ENCODE measurements at regions not wholly inside any gene's neighbourhood (a gene's known extent, or its start where the extent isn't known, plus 50 kb on each side); places are given as distances from the start of the nearest gene placed in this dataset.
"Not testable (repeated sequence)": the region's sequence is repeated elsewhere in the genome, so short reads cannot be mapped to it uniquely, and the experiment has no call there.

DNA sequence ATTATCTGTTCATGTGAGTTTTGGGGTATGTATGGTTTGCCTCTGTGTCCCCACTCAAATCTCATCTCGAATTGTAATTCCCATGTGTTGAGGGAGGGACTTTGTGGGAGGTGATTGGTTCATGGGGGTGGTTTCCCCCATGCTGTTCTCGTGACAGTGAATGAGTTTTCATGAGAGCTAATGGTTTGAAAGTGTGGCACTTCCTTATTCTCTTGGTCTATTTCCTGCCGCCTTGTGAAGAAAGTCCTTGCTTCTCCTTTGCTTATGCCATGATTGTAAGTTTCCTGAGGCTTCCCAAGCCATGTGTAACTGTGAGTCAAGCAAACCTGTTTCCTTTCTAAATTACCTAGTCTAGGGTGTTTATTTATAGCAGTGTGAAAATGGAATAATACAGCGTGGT lies 128.1 kb upstream of the HS3ST4 start:
- no peak overlapping the region for H3K4me3 ChIP-seq (ENCODE audit: low read depth, low read length)
- ChIA-PET CTCF (no interaction called here), POLR2A (no interaction called here)
- DNase-seq (ENCODE audit: low read depth, low spot score) = no peak
- TF ChIP-seq, protein P1, sequence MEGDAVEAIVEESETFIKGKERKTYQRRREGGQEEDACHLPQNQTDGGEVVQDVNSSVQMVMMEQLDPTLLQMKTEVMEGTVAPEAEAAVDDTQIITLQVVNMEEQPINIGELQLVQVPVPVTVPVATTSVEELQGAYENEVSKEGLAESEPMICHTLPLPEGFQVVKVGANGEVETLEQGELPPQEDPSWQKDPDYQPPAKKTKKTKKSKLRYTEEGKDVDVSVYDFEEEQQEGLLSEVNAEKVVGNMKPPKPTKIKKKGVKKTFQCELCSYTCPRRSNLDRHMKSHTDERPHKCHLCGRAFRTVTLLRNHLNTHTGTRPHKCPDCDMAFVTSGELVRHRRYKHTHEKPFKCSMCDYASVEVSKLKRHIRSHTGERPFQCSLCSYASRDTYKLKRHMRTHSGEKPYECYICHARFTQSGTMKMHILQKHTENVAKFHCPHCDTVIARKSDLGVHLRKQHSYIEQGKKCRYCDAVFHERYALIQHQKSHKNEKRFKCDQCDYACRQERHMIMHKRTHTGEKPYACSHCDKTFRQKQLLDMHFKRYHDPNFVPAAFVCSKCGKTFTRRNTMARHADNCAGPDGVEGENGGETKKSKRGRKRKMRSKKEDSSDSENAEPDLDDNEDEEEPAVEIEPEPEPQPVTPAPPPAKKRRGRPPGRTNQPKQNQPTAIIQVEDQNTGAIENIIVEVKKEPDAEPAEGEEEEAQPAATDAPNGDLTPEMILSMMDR (IDR thresholded peaks at IDR 0.05; ENCODE audit: insufficient read depth, low read length, missing control alignments) = no peak

DNA sequence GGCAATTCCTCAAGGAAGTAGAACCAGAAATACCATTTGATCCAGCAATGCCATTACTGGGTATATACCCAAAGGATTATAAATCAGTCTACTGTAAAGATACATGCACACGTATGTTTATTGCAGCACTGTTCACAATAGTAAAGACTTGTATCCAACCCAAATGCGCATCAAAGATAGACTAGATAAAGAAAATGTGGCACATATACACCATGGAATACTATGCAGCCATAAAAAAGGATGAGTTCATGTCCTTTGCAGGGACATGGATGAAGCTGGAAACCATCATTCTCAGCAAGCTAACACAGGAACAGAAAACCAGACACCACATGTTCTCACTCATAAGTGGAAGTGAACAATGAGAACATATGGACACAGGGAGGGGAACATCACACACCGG lies 130.0 kb upstream of the HS3ST4 start:
- POLR2A ChIA-PET; DNase-seq (ENCODE audit: low read depth, low spot score); H3K4me3 ChIP-seq (ENCODE audit: low read depth, low read length); CTCF ChIA-PET: not testable (repeated sequence)

GRCh38 chr16:25556968-25557312 lies 134.8 kb upstream of the HS3ST4 start:
- H3K4me3 ChIP-seq (ENCODE audit: low read depth, low read length); POLR2A ChIA-PET; DNase-seq (ENCODE audit: low read depth, low spot score); CTCF ChIA-PET: not testable (repeated sequence)

DNA sequence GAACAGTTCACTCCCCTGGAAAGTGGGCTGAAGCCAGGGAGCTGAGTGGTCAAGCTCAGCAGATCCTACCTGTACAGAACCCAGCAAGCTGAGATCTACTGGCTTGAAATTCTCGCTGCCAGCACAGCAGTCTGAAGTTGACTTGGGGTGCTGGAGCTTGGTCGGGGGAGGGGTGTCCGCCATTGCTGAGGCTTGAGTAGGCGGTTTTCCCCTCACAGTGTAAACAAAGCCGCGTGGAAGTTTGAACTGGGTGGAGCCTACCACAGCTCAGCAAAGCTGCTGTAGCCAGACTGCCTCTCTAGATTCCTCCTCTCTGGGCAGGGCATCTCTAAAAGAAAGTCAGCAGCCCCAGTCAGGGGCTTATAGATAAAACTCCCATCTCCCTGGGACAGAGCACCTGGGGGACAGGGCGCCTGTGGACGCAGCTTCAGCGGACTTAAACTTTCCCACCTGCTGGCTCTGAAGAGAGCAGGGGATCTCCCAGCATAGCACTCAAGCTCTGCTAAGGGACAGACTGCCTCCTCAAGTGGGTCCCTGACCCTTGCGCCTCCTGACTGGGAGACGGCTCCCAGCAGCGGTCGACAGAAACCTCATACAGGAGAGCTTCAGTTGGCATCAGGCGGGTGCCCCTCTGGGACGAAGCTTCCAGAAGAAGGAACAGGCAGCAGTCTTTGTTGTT lies 135.3 kb upstream of the HS3ST4 start:
- H3K4me3 ChIP-seq (ENCODE audit: low read depth, low read length); DNase-seq (ENCODE audit: low read depth, low spot score); POLR2A ChIA-PET; CTCF ChIA-PET: not testable (repeated sequence)

- POLR2A ChIA-PET = no interaction called here
- no peak for DNase-seq (ENCODE audit: low read depth, low spot score)
- H3K4me3 ChIP-seq (ENCODE audit: low read depth, low read length) = no peak overlapping the region
- TF ChIP-seq, protein P1 (IDR thresholded peaks at IDR 0.05; ENCODE audit: insufficient read depth, low read length, missing control alignments) = no peak
- CTCF ChIA-PET = no interaction called here
These were observed 137.9 kb upstream of the HS3ST4 start for GRCh38 chr16:25553711-25554436.

- ChIA-PET CTCF (no interaction called here), POLR2A (no interaction called here)
- no peak for DNase-seq (ENCODE audit: low read depth, low spot score)
- TF ChIP-seq, protein P1 (IDR thresholded peaks at IDR 0.05; ENCODE audit: insufficient read depth, low read length, missing control alignments) = no peak
- no peak overlapping the region for H3K4me3 ChIP-seq (ENCODE audit: low read depth, low read length)
These were observed 141.1 kb upstream of the HS3ST4 start for GRCh38 chr16:25550647-25551046.

GRCh38 chr16:25546791-25547190 lies 145.0 kb upstream of the HS3ST4 start:
- TF ChIP-seq, protein P1 (IDR thresholded peaks at IDR 0.05; ENCODE audit: insufficient read depth, low read length, missing control alignments) = no peak
- ChIA-PET CTCF (no interaction called here), POLR2A (no interaction called here)
- H3K4me3 ChIP-seq (ENCODE audit: low read depth, low read length) = no peak overlapping the region
- DNase-seq (ENCODE audit: low read depth, low spot score) = no peak

GRCh38 chr16:25544294-25544693 lies 147.5 kb upstream of the HS3ST4 start:
- TF ChIP-seq, protein P1 (IDR thresholded peaks at IDR 0.05; ENCODE audit: insufficient read depth, low read length, missing control alignments) = no peak
- ChIA-PET CTCF (no interaction called here), POLR2A (no interaction called here)
- DNase-seq (ENCODE audit: low read depth, low spot score) = no peak
- no peak overlapping the region for H3K4me3 ChIP-seq (ENCODE audit: low read depth, low read length)
